Left ventricle myocardium superior (tissue), 1 donor: ENCODE measurements at regions not wholly inside any gene's neighbourhood (a gene's known extent, or its start where the extent isn't known, plus 50 kb on each side); places are given as distances from the start of the nearest gene placed in this dataset.
"Not testable (repeated sequence)": the region's sequence is repeated elsewhere in the genome, so short reads cannot be mapped to it uniquely, and the experiment has no call there.

Experiments
- ATAC-seq: fragments of 200-7000 bp; cut with Tn5 transposase; one replicate; pipeline ENCODE4 v1.9.1; 2020; ENCODE audit warnings: mild to moderate bottlenecking, moderate library complexity
- DNase-seq: peaks from one replicate; pipeline ENCODE4 v3.0.0-alpha.2; 2020
- intact Hi-C: fragments of 100-400 bp; cut with micrococcal nuclease; formaldehyde crosslinking; loops from one replicate; pipeline ENCODE4 v1.11.0; 2022
- donor health status: DM: no; HTN: yes; CAD: no; lungs with severe emphysema.

GRCh38 chr6:78694628-78695027, 172.7 kb upstream of the IRAK1BP1 start:
- ATAC-seq, DNase-seq, intact Hi-C loops: not testable (repeated sequence)

GRCh38 chr6:78700991-78701390, 166.4 kb upstream of the IRAK1BP1 start:
- DNase-seq (no peak), ATAC-seq (no peak)
- intact Hi-C loops, result no loop called here

- ATAC-seq (no peak), DNase-seq (no peak)
- intact Hi-C loops, result no loop called here
Measured at GRCh38 chr6:78701407-78701806, 165.9 kb upstream of the IRAK1BP1 start.

GRCh38 chr6:78709021-78709420, 158.3 kb upstream of the IRAK1BP1 start:
- ATAC-seq, result no peak
- DNase-seq, result no peak
- intact Hi-C loops, result no loop called here

GRCh38 chr6:78713564-78713963, 153.8 kb upstream of the IRAK1BP1 start:
- DNase-seq (no peak), ATAC-seq (no peak)
- intact Hi-C loops, result no loop called here

GRCh38 chr6:78744144-78744543, 123.2 kb upstream of the IRAK1BP1 start:
- DNase-seq (no peak), ATAC-seq (no peak)
- intact Hi-C loops, result no loop called here

- DNase-seq (no peak), ATAC-seq (no peak)
- intact Hi-C loops, result no loop called here
Measured at GRCh38 chr6:78746457-78746856, 120.9 kb upstream of the IRAK1BP1 start.

- ATAC-seq (no peak), DNase-seq (no peak)
- intact Hi-C loops, result no loop called here
Measured at GRCh38 chr6:78749326-78749725, 118.0 kb upstream of the IRAK1BP1 start.

GRCh38 chr6:78758297-78758798, 109.0 kb upstream of the IRAK1BP1 start:
- intact Hi-C loops, DNase-seq, ATAC-seq: not testable (repeated sequence)

GRCh38 chr6:78768271-78768670, 99.1 kb upstream of the IRAK1BP1 start:
- ATAC-seq (no peak), DNase-seq (no peak)
- intact Hi-C loops, result no loop called here

- intact Hi-C loops, result no loop called here
- DNase-seq (no peak), ATAC-seq (no peak)
Measured at GRCh38 chr6:78770765-78771164, 96.6 kb upstream of the IRAK1BP1 start.

- intact Hi-C loops, result no loop called here
- DNase-seq (no peak), ATAC-seq (no peak)
Measured at GRCh38 chr6:78771586-78771985, 95.8 kb upstream of the IRAK1BP1 start.

GRCh38 chr6:78781001-78781400, 86.3 kb upstream of the IRAK1BP1 start:
- intact Hi-C loops, result no loop called here
- DNase-seq (no peak), ATAC-seq (no peak)

- DNase-seq, intact Hi-C loops, ATAC-seq: not testable (repeated sequence)
Measured at GRCh38 chr6:78783366-78783765, 84.0 kb upstream of the IRAK1BP1 start.

GRCh38 chr6:78797270-78797669, 70.1 kb upstream of the IRAK1BP1 start:
- intact Hi-C loops, result no loop called here
- DNase-seq (no peak), ATAC-seq (no peak)

- intact Hi-C loops, result no loop called here
- DNase-seq (no peak), ATAC-seq (no peak)
Measured at GRCh38 chr6:78799682-78800081, 67.7 kb upstream of the IRAK1BP1 start.

GRCh38 chr6:78806792-78807191, 60.6 kb upstream of the IRAK1BP1 start:
- DNase-seq, ATAC-seq, intact Hi-C loops: not testable (repeated sequence)

GRCh38 chr6:78807655-78808355, 59.5 kb upstream of the IRAK1BP1 start:
- ATAC-seq, DNase-seq, intact Hi-C loops: not testable (repeated sequence)

GRCh38 chr6:78808356-78808891, 58.9 kb upstream of the IRAK1BP1 start:
- ATAC-seq (no peak), DNase-seq (no peak)
- intact Hi-C loops, result no loop called here

GRCh38 chr6:78808933-78809332, 58.4 kb upstream of the IRAK1BP1 start:
- ATAC-seq (no peak), DNase-seq (no peak)
- intact Hi-C loops, result no loop called here

GRCh38 chr6:78810146-78810545, 57.2 kb upstream of the IRAK1BP1 start:
- intact Hi-C loops, result no loop called here
- DNase-seq (no peak), ATAC-seq (no peak)
